Smooth muscle cell (in vitro differentiated cells): ENCODE measurements at regions not wholly inside any gene's neighbourhood (a gene's known extent, or its start where the extent isn't known, plus 50 kb on each side); places are given as distances from the start of the nearest gene placed in this dataset.

Experiments used
- DNase-seq: peaks from one replicate; lab custom pipeline; 2025; ENCODE audit not compliant: unreplicated experiment; lab: John Stamatoyannopoulos, UW
- H2AFZ ChIP-seq: fragments of 200-600 bp; sonication (generic); 2 replicates; pipeline ENCODE4 v1.6.0; 2016; ENCODE audit warnings: antibody characterized with exemption, low read depth, mild to moderate bottlenecking
- H3F3A ChIP-seq: fragments of 200-600 bp; sonication (generic); 2 replicates; pipeline ENCODE4 v1.6.0; 2017; ENCODE audit warnings: antibody characterized with exemption, low read depth
- H3K27ac ChIP-seq: fragments of 200-600 bp; sonication (generic); 2 replicates; pipeline ENCODE4 v1.5.1; 2016; ENCODE audit warnings: low read depth, mild to moderate bottlenecking
- H3K27me3 ChIP-seq: fragments of 200-600 bp; sonication (generic); 2 replicates; pipeline ENCODE4 v1.6.1; 2016; ENCODE audit warnings: low read depth, mild to moderate bottlenecking
- H3K36me3 ChIP-seq: fragments of 200-600 bp; sonication (generic); 2 replicates; pipeline ENCODE4 v1.5.1; 2016; ENCODE audit warnings: low read depth
- H3K4me1 ChIP-seq: fragments of 200-600 bp; sonication (generic); 2 replicates; pipeline ENCODE4 v1.5.1; 2016; ENCODE audit warnings: low read depth
- H3K4me2 ChIP-seq: fragments of 200-600 bp; sonication (generic); 2 replicates; pipeline ENCODE4 v1.6.0; 2016; ENCODE audit warnings: mild to moderate bottlenecking
- H3K4me3 ChIP-seq: fragments of 200-600 bp; sonication (generic); 2 replicates; pipeline ENCODE4 v1.5.1; 2016; ENCODE audit warnings: mild to moderate bottlenecking
- H3K79me2 ChIP-seq: fragments of 200-600 bp; sonication (generic); 2 replicates; pipeline ENCODE4 v1.6.0; 2016; ENCODE audit warnings: low read depth, mild to moderate bottlenecking
- H3K9ac ChIP-seq: fragments of 200-600 bp; sonication (generic); 2 replicates; pipeline ENCODE4 v1.6.0; 2016; ENCODE audit warnings: low read depth
- H3K9me3 ChIP-seq: fragments of 200-600 bp; sonication (generic); replicated peaks from 2 replicates; pipeline ENCODE4 v1.5.1; 2016; ENCODE audit warnings: low read depth
- H4K20me1 ChIP-seq: fragments of 200-600 bp; sonication (generic); 2 replicates; pipeline ENCODE4 v1.6.0; 2016; ENCODE audit warnings: low read depth
- CTCF ChIP-seq: fragments of 200-600 bp; sonication (generic); IDR thresholded peaks from 2 replicates; pipeline ENCODE4 v1.5.1; 2017; ENCODE audit warnings: borderline replicate concordance, mild to moderate bottlenecking, antibody characterized with exemption; ENCODE audit not compliant: insufficient read depth, poor library complexity, severe bottlenecking
- WGBS: methylation state at CpG from one replicate; pipeline ENCODE4 v1.1.7; 2016; ENCODE audit warnings: low lambda C conversion rate; 5-methylcytosine and 5-hydroxymethylcytosine counted together

GRCh38 chr12:66742508-66743367, 63.9 kb upstream of the GRIP1 start:
- 88% methylated on average over 2 of the region's 2 CpGs for WGBS

GRCh38 chr12:66744461-66744860, 65.6 kb upstream of the GRIP1 start:
- no peak for DNase-seq
- Histone ChIP-seq H4K20me1 (no peaks in the 10 kb centered on the region), H3F3A (no peaks in the 10 kb centered on the region), H3K79me2 (no peaks in the 10 kb centered on the region), H3K36me3 (no peaks in the 10 kb centered on the region), H3K4me1 (peaks cover 3% of the 10 kb centered on the region), H3K9me3 (no peaks in the 10 kb centered on the region), H3K4me3 (no peak overlapping the region), H3K9ac (no peak overlapping the region), H3K27me3 (no peaks in the 10 kb centered on the region), H2AFZ (no peak overlapping the region), H3K4me2 (no peak overlapping the region), H3K27ac (no peak overlapping the region)
- no peak for TF ChIP-seq CTCF
- 75% methylated on average over 3 of the region's 3 CpGs for WGBS

More at GRCh38 chr12:66742508-66743367, 63.9 kb upstream of the GRIP1 start:
- Histone ChIP-seq H4K20me1 (no peaks in the 10 kb centered on the region), H3F3A (no peaks in the 10 kb centered on the region), H3K36me3 (no peaks in the 10 kb centered on the region), H3K9ac (no peak overlapping the region), H3K4me3 (no peak overlapping the region), H3K27me3 (no peaks in the 10 kb centered on the region), H2AFZ (no peak overlapping the region), H3K4me2 (no peak overlapping the region), H3K27ac (no peak overlapping the region), H3K4me1 (peaks cover 3% of the 10 kb centered on the region), H3K79me2 (no peaks in the 10 kb centered on the region), H3K9me3 (no peaks in the 10 kb centered on the region)
- DNase-seq: no peak
- TF ChIP-seq CTCF: no peak

GRCh38 chr12:66744956-66745383, 66.1 kb upstream of the GRIP1 start:
- no peaks in the 10 kb centered on the region for H3F3A ChIP-seq
- no peak overlapping the region for H3K27ac ChIP-seq
- no peak overlapping the region for H2AFZ ChIP-seq
- no peaks in the 10 kb centered on the region for H3K27me3 ChIP-seq
- H3K36me3 ChIP-seq: no peaks in the 10 kb centered on the region
- H3K9ac ChIP-seq: no peak overlapping the region
- H3K4me3 ChIP-seq: no peak overlapping the region
- 56% methylated on average over 3 of the region's 3 CpGs for WGBS
- no peak for DNase-seq
- peaks cover 3% of the 10 kb centered on the region for H3K4me1 ChIP-seq
- H3K4me2 ChIP-seq: no peak overlapping the region
- no peaks in the 10 kb centered on the region for H3K9me3 ChIP-seq
- no peak for TF ChIP-seq CTCF
- H3K79me2 ChIP-seq: no peaks in the 10 kb centered on the region
- no peaks in the 10 kb centered on the region for H4K20me1 ChIP-seq
